NCI-H69 (cell line): ENCODE measurements at regions not wholly inside any gene's neighbourhood (a gene's known extent, or its start where the extent isn't known, plus 50 kb on each side); places are given as distances from the start of the nearest gene placed in this dataset.

Source experiments
- DNase-seq: peaks from one replicate; lab custom pipeline; 2025; lab: John Stamatoyannopoulos, UW

- no peak for DNase-seq
Measured at GRCh38 chr1:8203056-8203455, 114.9 kb upstream of the SLC45A1 start.

DNA sequence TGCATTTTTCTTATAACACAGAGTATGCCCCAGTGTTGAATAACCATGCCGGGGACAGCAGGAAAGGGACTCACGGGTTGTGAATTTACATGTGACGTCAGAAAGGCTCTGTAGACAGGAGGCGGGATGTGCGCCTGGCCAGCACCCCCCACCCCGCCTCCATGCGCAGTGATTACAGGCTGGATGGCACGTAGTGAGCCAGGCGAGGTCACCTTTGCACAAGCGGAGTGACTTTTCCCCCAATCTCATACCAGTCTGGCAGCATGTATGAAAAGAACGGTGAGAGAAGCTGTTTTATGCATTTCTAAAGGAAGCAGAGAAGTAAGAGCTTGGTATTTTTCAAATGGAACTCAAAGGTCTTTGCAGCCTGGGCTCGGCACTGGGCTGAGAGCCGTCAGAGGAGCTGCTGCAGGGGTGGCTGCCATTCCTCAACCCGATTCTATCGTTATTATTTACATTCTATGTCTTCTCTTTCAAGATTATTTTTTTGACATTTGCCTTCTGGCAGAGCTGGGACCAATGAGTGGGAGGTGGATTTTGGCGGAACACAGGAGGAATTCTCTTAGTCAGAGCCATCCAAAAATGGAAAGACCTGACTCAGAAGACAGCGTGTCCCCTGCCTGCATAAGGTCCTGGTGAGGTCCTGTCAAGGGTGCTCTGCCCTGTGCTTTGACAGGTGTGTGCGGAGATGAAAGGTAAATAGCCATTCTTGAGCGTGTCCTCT, 115.6 kb upstream of the SLC45A1 start:
- peak; percentile 7 for DNase-seq

- no peak for DNase-seq
Measured at GRCh38 chr1:8201331-8201861, 116.5 kb upstream of the SLC45A1 start.

GRCh38 chr1:8200317-8201115, 117.4 kb upstream of the SLC45A1 start:
- no peak for DNase-seq

- DNase-seq, result no peak
Measured at GRCh38 chr1:8198522-8198921, 119.4 kb upstream of the SLC45A1 start.

DNA sequence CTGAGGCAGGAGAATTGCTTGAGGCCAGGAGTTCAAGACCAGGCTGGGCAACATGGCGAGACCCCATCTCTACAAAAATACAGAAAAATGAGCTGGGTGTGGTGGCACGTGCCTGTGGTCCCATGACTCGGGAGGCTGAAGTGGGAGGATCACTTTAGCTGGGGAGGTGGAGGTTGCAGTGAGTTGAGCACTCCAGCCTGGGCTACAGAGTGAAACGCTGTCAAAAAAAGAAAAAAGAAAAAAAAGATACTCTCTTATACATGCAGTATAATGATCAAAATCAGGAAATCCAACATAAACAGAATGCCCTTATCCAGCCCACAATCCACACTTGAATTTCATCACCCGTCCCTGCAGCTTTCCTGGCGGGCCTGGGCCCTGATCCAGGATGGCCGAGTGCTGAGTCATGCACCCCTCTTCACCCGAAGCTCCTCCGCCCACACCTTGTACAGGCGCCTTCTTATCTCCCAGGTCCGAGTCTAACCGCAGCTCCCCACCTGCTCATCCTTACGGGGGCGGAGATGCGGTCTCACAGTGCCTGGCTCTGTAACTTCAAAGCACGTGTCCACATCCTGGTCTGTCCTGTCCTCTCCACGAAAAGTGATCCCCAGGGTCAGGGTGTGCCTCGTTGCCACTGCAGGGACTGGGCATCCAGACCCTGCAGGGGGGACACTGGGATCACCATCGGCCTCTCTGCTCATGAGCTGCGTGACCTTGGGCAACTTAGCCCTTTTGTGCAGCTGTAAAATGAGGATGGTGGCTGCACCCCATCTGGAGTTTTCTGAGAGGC, 120.2 kb upstream of the SLC45A1 start:
- DNase-seq, result no peak

- peak; percentile 10 for DNase-seq
Measured at GRCh38 chr1:8194481-8195227, 123.3 kb upstream of the SLC45A1 start.

DNA sequence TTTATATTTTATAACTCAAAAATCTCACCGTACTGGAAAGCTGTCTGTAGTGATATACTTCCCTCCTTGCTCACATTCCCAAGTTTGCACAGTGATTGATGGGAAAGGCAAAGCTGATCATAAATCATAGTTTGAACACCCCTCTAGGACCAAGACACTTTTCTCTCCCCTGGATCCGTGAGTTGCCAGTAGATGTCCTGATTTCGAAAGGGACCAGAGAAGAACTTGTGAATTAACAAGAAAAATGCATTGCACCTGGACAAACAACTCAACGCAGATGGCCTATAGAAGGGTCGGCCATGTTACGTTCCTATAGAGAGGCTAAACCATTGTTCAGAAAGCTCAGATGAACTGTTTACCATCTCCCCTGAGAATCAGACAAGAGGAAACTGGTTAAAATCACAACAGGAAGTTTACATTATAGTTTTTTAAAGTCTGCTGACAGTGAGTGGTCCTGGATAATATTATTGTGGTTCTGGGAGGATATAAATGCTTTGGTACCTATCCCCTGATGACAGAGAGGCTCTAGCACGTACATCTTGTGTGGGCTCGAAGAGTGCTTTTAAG, 124.0 kb upstream of the SLC45A1 start:
- no peak for DNase-seq

DNA sequence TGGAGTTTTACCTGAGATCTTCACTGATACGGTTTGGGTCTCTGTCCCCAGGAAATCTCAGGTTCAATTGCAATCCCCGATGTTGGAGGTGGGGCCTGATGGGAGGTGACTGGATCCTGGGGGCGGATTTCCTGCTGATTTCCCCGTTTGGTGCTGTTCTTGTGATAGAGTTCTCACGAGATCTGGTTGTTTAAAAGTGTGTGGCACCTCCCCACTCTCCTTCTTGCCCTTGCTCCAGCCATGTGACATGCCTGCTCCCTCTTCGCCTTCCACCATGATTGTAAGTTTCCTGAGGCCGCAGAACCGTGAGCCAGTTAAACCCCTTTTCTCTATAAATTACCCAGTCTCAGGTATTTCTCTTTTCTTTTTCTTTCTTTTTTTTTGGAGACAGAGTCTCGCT, 126.4 kb upstream of the SLC45A1 start:
- no peak for DNase-seq

- DNase-seq, result no peak
Measured at GRCh38 chr1:8189931-8190483, 127.9 kb upstream of the SLC45A1 start.

DNA sequence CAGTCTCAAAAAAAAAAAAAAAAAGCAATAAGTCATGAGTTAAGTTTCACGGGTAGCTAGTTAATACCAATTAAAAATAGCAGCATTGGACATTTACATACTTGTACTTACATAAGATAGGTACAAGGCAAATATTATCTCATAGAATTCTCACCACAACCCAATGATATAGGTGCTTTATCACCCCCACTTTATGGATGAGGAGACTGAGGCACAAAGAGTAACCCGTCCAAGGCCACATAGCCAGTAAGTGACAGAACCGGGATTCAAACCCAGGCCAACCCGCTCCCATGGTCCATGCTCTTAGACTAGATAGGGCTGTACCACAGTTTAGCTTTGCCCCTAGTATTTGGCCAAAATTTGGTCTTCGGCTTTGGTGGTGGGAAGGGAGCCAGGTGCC, 132.5 kb upstream of the SLC45A1 start:
- no peak for DNase-seq

DNA sequence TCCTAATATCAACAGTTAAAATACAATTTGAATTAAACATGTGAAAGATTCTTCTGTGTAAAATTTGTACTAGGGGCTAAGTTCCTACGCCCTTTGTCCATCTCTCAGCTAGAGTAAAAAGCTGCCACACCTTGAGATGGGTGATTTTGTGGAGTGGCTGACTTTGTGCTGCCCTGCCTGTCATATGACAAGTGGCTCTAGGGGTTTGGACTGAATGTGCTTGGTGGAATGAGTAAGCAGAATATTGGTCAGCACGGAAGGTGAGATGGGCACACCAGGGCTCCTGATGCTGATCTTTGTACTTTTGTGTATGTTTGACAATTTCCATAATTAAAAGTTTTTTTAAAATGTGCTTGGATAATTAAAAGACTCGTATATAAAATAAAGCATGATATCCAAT, 133.6 kb upstream of the SLC45A1 start:
- no peak for DNase-seq

GRCh38 chr1:8182034-8182761, 135.7 kb upstream of the SLC45A1 start:
- no peak for DNase-seq

DNA sequence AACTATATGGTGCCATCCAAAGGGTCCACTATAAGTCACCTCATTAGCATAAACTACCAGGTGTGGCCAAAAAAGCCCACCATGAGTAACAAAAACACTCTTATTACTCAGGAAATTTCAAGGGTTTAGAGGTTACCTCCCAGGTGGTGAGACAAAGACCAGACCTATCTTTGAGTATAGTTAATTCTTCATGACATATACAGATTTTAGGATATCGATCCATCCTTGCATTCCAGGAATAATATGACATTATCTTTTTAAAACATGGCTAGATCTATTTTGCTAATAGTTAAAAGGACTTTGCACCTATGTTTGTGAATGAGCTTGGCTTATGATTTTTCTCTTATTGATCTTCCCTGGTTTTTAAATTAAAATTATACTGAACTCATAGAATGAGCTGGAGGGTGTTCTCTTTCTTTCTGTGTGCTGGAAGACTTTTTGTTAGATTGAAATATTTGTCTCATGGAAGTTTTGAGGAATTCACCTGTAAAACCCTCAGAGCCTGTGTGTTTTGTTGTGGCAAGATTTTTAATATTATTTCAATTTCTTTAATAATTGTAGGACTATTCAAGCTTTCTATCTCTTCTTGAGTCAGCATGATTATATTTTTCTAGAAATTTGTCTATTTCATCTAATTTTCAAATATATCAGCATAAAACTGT, 138.7 kb upstream of the SLC45A1 start:
- DNase-seq, result no peak

GRCh38 chr1:8176279-8176678, 141.6 kb upstream of the SLC45A1 start:
- DNase-seq, result no peak

GRCh38 chr1:8174807-8175206, 143.1 kb upstream of the SLC45A1 start:
- DNase-seq, result no peak

DNA sequence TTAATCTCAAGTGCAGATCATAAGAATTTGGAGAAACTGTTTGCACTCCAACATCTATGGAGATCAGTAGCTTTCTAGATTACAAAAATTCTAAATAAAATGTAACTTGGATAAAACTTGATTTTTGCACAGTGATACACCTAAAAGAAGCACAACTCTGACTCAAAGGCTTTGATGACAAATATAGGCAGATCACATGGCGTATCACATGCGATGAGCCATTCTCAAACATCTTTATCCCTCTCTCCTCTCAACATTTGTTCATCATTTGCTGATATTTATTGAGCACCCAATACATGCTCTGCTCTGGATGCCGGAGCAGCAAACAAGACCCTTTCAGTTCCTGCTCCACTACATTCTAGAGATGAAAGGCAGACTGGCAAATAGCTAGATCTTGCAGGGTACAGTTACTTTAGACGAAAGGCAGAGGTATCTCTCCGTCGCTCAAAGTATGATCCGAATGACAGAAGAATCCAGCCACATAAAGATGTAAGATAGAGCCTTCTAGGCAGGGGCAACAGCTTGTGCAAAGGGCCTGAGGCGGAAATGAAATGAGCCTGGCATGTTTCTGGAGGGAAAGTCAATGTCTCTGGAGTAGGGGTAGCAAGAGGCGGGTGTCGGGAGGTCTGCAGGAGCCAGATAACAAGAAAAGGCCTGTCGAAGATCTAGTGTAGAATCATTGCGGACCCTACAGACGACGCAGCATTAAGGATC, 145.8 kb upstream of the ERRFI1 start:
- no peak for DNase-seq

GRCh38 chr1:8170059-8170835, 144.1 kb upstream of the ERRFI1 start:
- peak; percentile 73 for DNase-seq
